PFSK-1 (cell line): ENCODE measurements at regions not wholly inside any gene's neighbourhood (a gene's known extent, or its start where the extent isn't known, plus 50 kb on each side); places are given as distances from the start of the nearest gene placed in this dataset.

Source experiments
- FOXP2 ChIP-seq: optimal IDR thresholded peaks from 2 replicates; pipeline ENCODE3; 2011; ENCODE audit warnings: borderline replicate concordance, control low read depth, inconsistent platforms; ENCODE audit not compliant: insufficient read depth; ENCODE audit errors: extremely low read length, extremely low read depth
- POLR2AphosphoS5 ChIP-seq: IDR thresholded peaks from 2 replicates; pipeline ENCODE4 v1.6.1; 2012; ENCODE audit warnings: low read depth, mild to moderate bottlenecking, control low read depth, low read length, moderate library complexity
- REST ChIP-seq, 2 experiments: IDR thresholded peaks; 2 replicates each; pipeline versions ENCODE4 v1.6.1 to v1.8.0; 2011 to 2012; ENCODE audit warnings: low read depth in 2 of 2, low read length in 2 of 2, control low read depth in 1 of 2, inconsistent platforms in 1 of 2, mild to moderate bottlenecking in 1 of 2, moderate library complexity in 1 of 2; ENCODE audit not compliant: insufficient read depth in 1 of 2
- SIN3A ChIP-seq: IDR thresholded peaks from 2 replicates; pipeline ENCODE4 v1.6.1; 2012; ENCODE audit warnings: mild to moderate bottlenecking, low read length, moderate library complexity, borderline replicate concordance; ENCODE audit not compliant: insufficient read depth
- TAF1 ChIP-seq: IDR thresholded peaks from 2 replicates; pipeline ENCODE4 v1.6.1; 2012; ENCODE audit warnings: low read length, control low read depth, borderline replicate concordance; ENCODE audit not compliant: insufficient read depth

- TF ChIP-seq POLR2AphosphoS5 (no peak), TAF1 (no peak), SIN3A (no peak), REST (IDR thresholded peaks at IDR 0.05; ENCODE audit: insufficient read depth in 1 of 2, low read depth in 2 of 2, low read length in 2 of 2) (no peak), FOXP2 (no peak)
Observed at GRCh38 chr4:97507587-97508245, 635.6 kb downstream of the STPG2 start.
